MCF 10A (cell line): ENCODE measurements at regions not wholly inside any gene's neighbourhood (a gene's known extent, or its start where the extent isn't known, plus 50 kb on each side); places are given as distances from the start of the nearest gene placed in this dataset.

ENCODE experiments used
- BruUV-seq: library from RNA; stranded (reverse); fragments of 400-500 nt; replicated peaks from 2 replicates; lab custom pipeline; 2021; lab: Mats Ljungman, UMichigan
- CTCF ChIA-PET: fragments of 300-600 bp; sonication (Branson Sonifier 250); formaldehyde crosslinking; extraction: SDS; loops from one replicate; lab custom pipeline; 2021; ENCODE audit warnings: antibody characterized with exemption, inconsistent platforms; lab: Yijun Ruan, JAX
- POLR2A ChIA-PET: fragments of 300-600, 350-650 bp; sonication (Branson Sonifier 250); formaldehyde crosslinking; extraction: SDS; loops from one replicate; lab custom pipeline; 2020; ENCODE audit warnings: antibody characterized with exemption, inconsistent platforms; lab: Yijun Ruan, JAX
- DNase-seq: peaks from one replicate; pipeline ENCODE4 v3.0.0-alpha.2; 2018; ENCODE audit not compliant: unreplicated experiment
- H3K27ac Mint-ChIP-seq: one replicate; pipeline ENCODE4 v1.8.0; 2022; ENCODE audit warnings: mild to moderate bottlenecking, low read depth, mixed read lengths; ENCODE audit not compliant: unreplicated experiment
- H3K27me3 Mint-ChIP-seq: one replicate; pipeline ENCODE4 v1.8.0; 2022; ENCODE audit warnings: mixed read lengths; ENCODE audit not compliant: insufficient read depth, unreplicated experiment
- H3K36me3 Mint-ChIP-seq: one replicate; pipeline ENCODE4 v1.8.0; 2022; ENCODE audit warnings: mild to moderate bottlenecking, moderate library complexity, mixed read lengths; ENCODE audit not compliant: insufficient read depth, unreplicated experiment
- H3K4me1 Mint-ChIP-seq: one replicate; pipeline ENCODE4 v1.8.0; 2022; ENCODE audit warnings: mixed read lengths; ENCODE audit not compliant: insufficient read depth, unreplicated experiment
- H3K4me3 Mint-ChIP-seq: one replicate; pipeline ENCODE4 v1.8.0; 2022; ENCODE audit warnings: mild to moderate bottlenecking, moderate library complexity, mixed read lengths; ENCODE audit not compliant: unreplicated experiment
- H3K9me3 Mint-ChIP-seq: one replicate; pipeline ENCODE4 v1.8.0; 2022; ENCODE audit warnings: mixed read lengths; ENCODE audit not compliant: unreplicated experiment
- CTCF ChIP-seq: fragments of 200-600 bp; IDR thresholded peaks from one replicate; pipeline ENCODE4 v1.8.0; 2022; ENCODE audit warnings: antibody characterized with exemption, mild to moderate bottlenecking; ENCODE audit not compliant: unreplicated experiment
- intact Hi-C: fragments of 100-400 bp; cut with micrococcal nuclease; formaldehyde crosslinking; loops from 2 replicates; pipeline ENCODE4 v1.14.1; 2022

- intact Hi-C loops, result no loop called here
- Mint-ChIP-seq H3K4me1 (no peaks in the 10 kb centered on the region), H3K27me3 (peaks cover 19% of the 10 kb centered on the region), H3K27ac (no peak overlapping the region), H3K9me3 (peaks cover 11% of the 10 kb centered on the region), H3K36me3 (no peaks in the 10 kb centered on the region), H3K4me3 (no peak overlapping the region)
- TF ChIP-seq CTCF, result no peak
- ChIA-PET CTCF (interaction anchor here (0.8 kb wide), 1 partner anchor 611 kb away, joined by 3 read pairs; no protein-coding TSS in a partner anchor), POLR2A (no interaction called here)
- no peak for DNase-seq
- BruUV-seq, result no TSS peak
Measured at GRCh38 chr1:37127254-37127748, 93.0 kb upstream of the GRIK3 start.

- no TSS peak for BruUV-seq
- no peaks in the 10 kb centered on the region for H3K36me3 Mint-ChIP-seq
- no peak for DNase-seq
- H3K27ac Mint-ChIP-seq, result no peak overlapping the region
- H3K27me3 Mint-ChIP-seq, result peaks cover 19% of the 10 kb centered on the region
- ChIA-PET POLR2A (no interaction called here), CTCF (interaction anchor here (0.8 kb wide), 1 partner anchor 612 kb away, joined by 3 read pairs; no protein-coding TSS in a partner anchor)
- no peaks in the 10 kb centered on the region for H3K4me1 Mint-ChIP-seq
- intact Hi-C loops, result no loop called here
- TF ChIP-seq CTCF, result no peak
- peaks cover 11% of the 10 kb centered on the region for H3K9me3 Mint-ChIP-seq
- no peak overlapping the region for H3K4me3 Mint-ChIP-seq
Measured at GRCh38 chr1:37128091-37128490, 93.8 kb upstream of the GRIK3 start.

- Mint-ChIP-seq H3K4me3 (no peak overlapping the region), H3K36me3 (no peaks in the 10 kb centered on the region), H3K9me3 (peaks cover 12% of the 10 kb centered on the region), H3K4me1 (no peaks in the 10 kb centered on the region), H3K27ac (no peak overlapping the region), H3K27me3 (peaks cover 19% of the 10 kb centered on the region)
- intact Hi-C loops, result no loop called here
- CTCF ChIA-PET, result no interaction called here
- DNase-seq, result no peak
- POLR2A ChIA-PET, result no interaction called here
- BruUV-seq, result no TSS peak
- TF ChIP-seq CTCF, result no peak
Measured at GRCh38 chr1:37130221-37130948, 96.1 kb upstream of the GRIK3 start.

GRCh38 chr1:37131281-37131680 is 97.0 kb upstream of the GRIK3 start:
- no peaks in the 10 kb centered on the region for H3K36me3 Mint-ChIP-seq
- no TSS peak for BruUV-seq
- peaks cover 19% of the 10 kb centered on the region for H3K27me3 Mint-ChIP-seq

More at GRCh38 chr1:37131281-37131680, 97.0 kb upstream of the GRIK3 start:
- Mint-ChIP-seq H3K4me1 (no peaks in the 10 kb centered on the region), H3K27ac (no peak overlapping the region), H3K9me3 (peaks cover 19% of the 10 kb centered on the region), H3K4me3 (no peak overlapping the region)
- ChIA-PET POLR2A (no interaction called here), CTCF (no interaction called here)
- no peak for DNase-seq
- no peak for TF ChIP-seq CTCF
- intact Hi-C loops, result no loop called here
